ENCODE measurements at regions not wholly inside any gene's neighbourhood (a gene's known extent, or its start where the extent isn't known, plus 50 kb on each side); places are given as distances from the start of the nearest gene placed in this dataset.

- no peaks in the 10 kb centered on the region for H3K27me3 ChIP-seq
- peaks cover 20% of the 10 kb centered on the region for H3K36me3 ChIP-seq
- no peaks in the 10 kb centered on the region for H3K4me1 ChIP-seq (ENCODE audit: control insufficient read depth in 1 of 2, insufficient read depth in 1 of 2, low read depth in 1 of 2, low read length in 1 of 2)
- TF ChIP-seq, protein P1, sequence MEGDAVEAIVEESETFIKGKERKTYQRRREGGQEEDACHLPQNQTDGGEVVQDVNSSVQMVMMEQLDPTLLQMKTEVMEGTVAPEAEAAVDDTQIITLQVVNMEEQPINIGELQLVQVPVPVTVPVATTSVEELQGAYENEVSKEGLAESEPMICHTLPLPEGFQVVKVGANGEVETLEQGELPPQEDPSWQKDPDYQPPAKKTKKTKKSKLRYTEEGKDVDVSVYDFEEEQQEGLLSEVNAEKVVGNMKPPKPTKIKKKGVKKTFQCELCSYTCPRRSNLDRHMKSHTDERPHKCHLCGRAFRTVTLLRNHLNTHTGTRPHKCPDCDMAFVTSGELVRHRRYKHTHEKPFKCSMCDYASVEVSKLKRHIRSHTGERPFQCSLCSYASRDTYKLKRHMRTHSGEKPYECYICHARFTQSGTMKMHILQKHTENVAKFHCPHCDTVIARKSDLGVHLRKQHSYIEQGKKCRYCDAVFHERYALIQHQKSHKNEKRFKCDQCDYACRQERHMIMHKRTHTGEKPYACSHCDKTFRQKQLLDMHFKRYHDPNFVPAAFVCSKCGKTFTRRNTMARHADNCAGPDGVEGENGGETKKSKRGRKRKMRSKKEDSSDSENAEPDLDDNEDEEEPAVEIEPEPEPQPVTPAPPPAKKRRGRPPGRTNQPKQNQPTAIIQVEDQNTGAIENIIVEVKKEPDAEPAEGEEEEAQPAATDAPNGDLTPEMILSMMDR (IDR thresholded peaks at IDR 0.05), result no peak
- H3K27ac ChIP-seq, result no peak overlapping the region
- H3K4me3 ChIP-seq (ENCODE audit: low read depth in 1 of 2, low read length in 1 of 2), result no peak overlapping the region
- H3K9me3 ChIP-seq, result no peaks in the 10 kb centered on the region
These were observed 151.2 kb downstream of the MPP7 start for GRCh38 chr10:28151636-28152035.

DNA sequence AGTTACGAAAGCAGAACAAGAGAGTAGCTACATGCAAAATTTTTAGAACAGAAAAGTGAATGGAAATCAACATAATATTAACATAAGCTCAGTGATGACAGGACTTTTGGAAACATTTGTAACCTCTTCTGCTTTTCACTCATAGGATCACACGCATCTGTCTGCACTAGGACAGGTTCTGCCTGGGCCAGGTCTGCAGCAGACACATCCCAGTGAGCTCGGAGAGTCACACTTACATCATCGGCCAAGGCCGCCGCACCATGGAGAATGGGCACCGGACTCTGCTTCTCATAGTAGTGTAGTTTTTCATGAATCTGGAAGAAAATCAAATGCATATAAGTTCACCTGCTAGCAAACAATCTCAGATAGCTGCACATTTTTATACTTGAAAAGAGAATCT lies 150.9 kb upstream of the ODAD2 start:
- Histone ChIP-seq H3K4me1 (ENCODE audit: control insufficient read depth in 1 of 2, insufficient read depth in 1 of 2, low read depth in 1 of 2, low read length in 1 of 2) (no peaks in the 10 kb centered on the region), H3K4me3 (ENCODE audit: low read depth in 1 of 2, low read length in 1 of 2) (no peak overlapping the region), H3K36me3 (peaks cover 26% of the 10 kb centered on the region), H3K27me3 (no peaks in the 10 kb centered on the region), H3K27ac (no peak overlapping the region), H3K9me3 (no peaks in the 10 kb centered on the region)
- TF ChIP-seq, protein P1 (IDR thresholded peaks at IDR 0.05), result no peak

- TF ChIP-seq, protein P1 (IDR thresholded peaks at IDR 0.05), result no peak
- no peak overlapping the region for H3K4me3 ChIP-seq (ENCODE audit: low read depth in 1 of 2, low read length in 1 of 2)
- no peaks in the 10 kb centered on the region for H3K27me3 ChIP-seq
- no peaks in the 10 kb centered on the region for H3K4me1 ChIP-seq (ENCODE audit: control insufficient read depth in 1 of 2, insufficient read depth in 1 of 2, low read depth in 1 of 2, low read length in 1 of 2)
- no peak overlapping the region for H3K27ac ChIP-seq
- H3K36me3 ChIP-seq, result peaks cover 30% of the 10 kb centered on the region
- no peaks in the 10 kb centered on the region for H3K9me3 ChIP-seq
These were observed 148.8 kb upstream of the ODAD2 start for GRCh38 chr10:28147706-28148105.

DNA sequence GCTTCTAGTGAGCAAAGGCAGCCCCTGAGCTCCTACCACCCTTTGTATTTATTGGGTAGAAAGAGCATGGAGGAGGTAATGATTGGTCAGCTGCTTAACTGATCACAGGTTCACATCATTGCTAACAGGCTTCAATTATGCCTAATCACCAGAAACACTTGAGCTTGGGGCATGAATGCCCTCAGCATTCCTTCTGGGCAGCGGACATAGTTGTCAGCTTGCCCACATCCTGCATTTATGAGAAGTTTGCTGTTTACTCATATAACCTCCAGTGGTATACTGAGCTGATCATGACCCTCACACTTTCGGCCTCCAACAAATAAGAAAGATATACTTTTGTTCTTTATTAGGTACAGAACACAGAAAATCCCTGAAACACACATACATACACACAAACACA lies 140.3 kb upstream of the ODAD2 start:
- TF ChIP-seq, protein P1 (IDR thresholded peaks at IDR 0.05), result no peak

DNA sequence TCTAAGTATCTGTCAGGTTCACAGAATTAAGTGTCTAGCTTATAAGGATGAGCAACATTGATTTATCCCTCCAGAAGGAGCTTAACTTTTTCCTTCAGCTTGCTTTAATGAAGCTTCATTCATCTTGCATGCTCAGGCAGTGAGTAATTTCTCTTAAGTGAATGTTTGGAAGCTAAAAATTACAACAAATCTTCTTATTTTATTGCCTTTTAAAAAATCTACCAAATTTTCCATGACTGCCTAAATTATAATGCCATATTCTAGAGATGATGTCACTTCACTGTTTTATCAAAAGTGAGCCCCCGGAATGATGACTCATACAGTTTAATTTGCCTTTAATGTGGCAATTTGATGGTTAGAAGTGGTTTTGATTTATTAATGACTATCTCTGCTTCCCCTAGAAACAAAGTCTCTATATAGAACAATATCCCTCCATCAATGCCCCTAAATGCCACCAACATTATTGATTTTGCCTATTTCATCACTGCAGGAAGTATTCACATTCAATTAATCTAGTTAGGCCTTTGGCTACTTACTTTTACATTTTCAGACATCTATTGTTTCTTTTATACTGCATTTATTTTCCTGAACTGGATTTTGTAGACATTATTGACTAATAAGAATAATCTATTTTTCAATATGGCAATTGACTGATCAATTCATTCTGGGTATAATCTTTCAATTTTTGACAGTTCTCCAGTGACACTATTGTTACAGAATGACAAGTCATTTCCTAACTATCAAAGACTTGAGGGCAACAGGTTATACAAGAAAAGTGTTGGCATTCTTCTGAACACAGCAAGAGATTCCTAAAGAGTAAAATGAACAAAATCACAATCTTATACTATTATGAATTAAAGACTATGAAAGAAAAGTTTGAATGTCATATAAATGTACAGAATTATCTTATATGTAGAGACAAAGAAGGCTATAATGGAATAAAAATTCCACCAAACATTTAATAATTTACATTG lies 139.3 kb upstream of the ODAD2 start:
- Histone ChIP-seq H3K27ac (no peak overlapping the region), H3K9me3 (no peaks in the 10 kb centered on the region), H3K4me1 (ENCODE audit: control insufficient read depth in 1 of 2, insufficient read depth in 1 of 2, low read depth in 1 of 2, low read length in 1 of 2) (no peaks in the 10 kb centered on the region), H3K27me3 (no peaks in the 10 kb centered on the region), H3K36me3 (no peaks in the 10 kb centered on the region), H3K4me3 (ENCODE audit: low read depth in 1 of 2, low read length in 1 of 2) (no peak overlapping the region)
- TF ChIP-seq, protein P1 (IDR thresholded peaks at IDR 0.05), result no peak

More for the DNA sequence above, 140.3 kb upstream of the ODAD2 start:
- no peaks in the 10 kb centered on the region for H3K4me1 ChIP-seq (ENCODE audit: control insufficient read depth in 1 of 2, insufficient read depth in 1 of 2, low read depth in 1 of 2, low read length in 1 of 2)
- no peak overlapping the region for H3K4me3 ChIP-seq (ENCODE audit: low read depth in 1 of 2, low read length in 1 of 2)
- no peaks in the 10 kb centered on the region for H3K36me3 ChIP-seq
- H3K27ac ChIP-seq, result no peak overlapping the region
- H3K27me3 ChIP-seq, result no peaks in the 10 kb centered on the region
- H3K9me3 ChIP-seq, result no peaks in the 10 kb centered on the region

Data from neutrophil (primary cell).